Transverse colon (tissue), 4 donors: ENCODE measurements at regions not wholly inside any gene's neighbourhood (a gene's known extent, or its start where the extent isn't known, plus 50 kb on each side); places are given as distances from the start of the nearest gene placed in this dataset.

Source experiments
- CTCF ChIP-seq, 5 experiments: fragments of 200-600 bp in 3 of 5; fragments of 450-650 bp in 2 of 5; sonication (generic) in 3 of 5; IDR thresholded peaks; 1 replicate in 2 of 5; 2 replicates in 3 of 5; pipeline ENCODE4 v1.5.1; 2016 to 2017; ENCODE audit warnings: antibody characterized with exemption in 5 of 5, inconsistent platforms in 3 of 5, mild to moderate bottlenecking in 2 of 5, moderate library complexity in 1 of 5
- EP300 ChIP-seq: sonication (generic); formaldehyde crosslinking; IDR thresholded peaks from one replicate; pipeline ENCODE4 v1.6.1; 2017; ENCODE audit warnings: antibody characterized with exemption, low read depth
- POLR2A ChIP-seq: fragments of 450-650 bp; IDR thresholded peaks from one replicate; pipeline ENCODE4 v1.6.1; 2016; ENCODE audit warnings: antibody characterized with exemption, mild to moderate bottlenecking, moderate library complexity
- POLR2AphosphoS5 ChIP-seq, 3 donors: sonication (generic); formaldehyde crosslinking; IDR thresholded peaks; one replicate each; pipeline ENCODE4 v1.6.1; 2016; ENCODE audit warnings: antibody characterized with exemption in 3 of 3

- no peak for TF ChIP-seq CTCF (IDR thresholded peaks at IDR 0.05)
- TF ChIP-seq POLR2AphosphoS5 (IDR thresholded peaks at IDR 0.05): no peak
- TF ChIP-seq POLR2A: no peak
- no peak for TF ChIP-seq EP300
These were observed 401.2 kb downstream of the MATN1 start for GRCh38 chr1:30321996-30322858.
